ENCODE measurements at regions not wholly inside any gene's neighbourhood (a gene's known extent, or its start where the extent isn't known, plus 50 kb on each side); places are given as distances from the start of the nearest gene placed in this dataset.

DNA sequence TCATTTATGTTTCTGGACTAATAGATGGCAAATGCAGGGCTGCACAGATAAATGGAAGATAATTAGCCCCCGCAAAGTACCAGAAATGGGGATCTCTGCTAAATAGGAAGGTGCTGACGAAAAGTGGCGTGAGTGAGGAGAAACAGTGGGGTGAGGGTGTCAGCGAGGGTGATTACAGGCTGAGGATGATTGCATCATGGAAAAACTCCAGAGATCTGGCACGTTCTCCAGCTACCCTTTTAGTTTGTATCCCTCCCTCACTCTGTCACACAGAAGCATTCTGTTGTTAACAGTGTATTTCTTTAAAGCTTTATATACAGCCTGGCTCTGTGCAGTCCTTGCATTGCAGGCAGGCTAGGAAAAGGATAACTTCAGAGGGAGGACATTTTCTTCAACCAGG lies 309.6 kb upstream of the DDX53 start:
- TF ChIP-seq, protein P1, sequence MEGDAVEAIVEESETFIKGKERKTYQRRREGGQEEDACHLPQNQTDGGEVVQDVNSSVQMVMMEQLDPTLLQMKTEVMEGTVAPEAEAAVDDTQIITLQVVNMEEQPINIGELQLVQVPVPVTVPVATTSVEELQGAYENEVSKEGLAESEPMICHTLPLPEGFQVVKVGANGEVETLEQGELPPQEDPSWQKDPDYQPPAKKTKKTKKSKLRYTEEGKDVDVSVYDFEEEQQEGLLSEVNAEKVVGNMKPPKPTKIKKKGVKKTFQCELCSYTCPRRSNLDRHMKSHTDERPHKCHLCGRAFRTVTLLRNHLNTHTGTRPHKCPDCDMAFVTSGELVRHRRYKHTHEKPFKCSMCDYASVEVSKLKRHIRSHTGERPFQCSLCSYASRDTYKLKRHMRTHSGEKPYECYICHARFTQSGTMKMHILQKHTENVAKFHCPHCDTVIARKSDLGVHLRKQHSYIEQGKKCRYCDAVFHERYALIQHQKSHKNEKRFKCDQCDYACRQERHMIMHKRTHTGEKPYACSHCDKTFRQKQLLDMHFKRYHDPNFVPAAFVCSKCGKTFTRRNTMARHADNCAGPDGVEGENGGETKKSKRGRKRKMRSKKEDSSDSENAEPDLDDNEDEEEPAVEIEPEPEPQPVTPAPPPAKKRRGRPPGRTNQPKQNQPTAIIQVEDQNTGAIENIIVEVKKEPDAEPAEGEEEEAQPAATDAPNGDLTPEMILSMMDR (IDR thresholded peaks at IDR 0.05) = no peak
- TF ChIP-seq POLR2A (IDR thresholded peaks at IDR 0.05) (no peak), POLR2AphosphoS5 (IDR thresholded peaks at IDR 0.05) (no peak)

Data from prostate gland (tissue), 2 donors.